Astrocyte (in vitro differentiated cells and primary cell): ENCODE measurements at regions not wholly inside any gene's neighbourhood (a gene's known extent, or its start where the extent isn't known, plus 50 kb on each side); places are given as distances from the start of the nearest gene placed in this dataset.

ENCODE experiments used
- CTCF ChIP-seq: IDR thresholded peaks from 2 replicates; pipeline ENCODE4 v1.5.1; 2011; ENCODE audit warnings: low read depth, mild to moderate bottlenecking, inconsistent platforms, low read length, moderate library complexity; ENCODE audit not compliant: insufficient read depth
- EZH2 ChIP-seq: IDR thresholded peaks from 2 replicates; pipeline ENCODE4 v1.6.1; 2012; ENCODE audit warnings: mild to moderate bottlenecking, low read length, inconsistent platforms; ENCODE audit not compliant: insufficient read depth

GRCh38 chr21:16709866-16710550, 802.8 kb upstream of the CXADR start:
- TF ChIP-seq CTCF (no peak), EZH2 (no peak)
